ENCODE measurements at regions not wholly inside any gene's neighbourhood (a gene's known extent, or its start where the extent isn't known, plus 50 kb on each side); places are given as distances from the start of the nearest gene placed in this dataset.

DNA sequence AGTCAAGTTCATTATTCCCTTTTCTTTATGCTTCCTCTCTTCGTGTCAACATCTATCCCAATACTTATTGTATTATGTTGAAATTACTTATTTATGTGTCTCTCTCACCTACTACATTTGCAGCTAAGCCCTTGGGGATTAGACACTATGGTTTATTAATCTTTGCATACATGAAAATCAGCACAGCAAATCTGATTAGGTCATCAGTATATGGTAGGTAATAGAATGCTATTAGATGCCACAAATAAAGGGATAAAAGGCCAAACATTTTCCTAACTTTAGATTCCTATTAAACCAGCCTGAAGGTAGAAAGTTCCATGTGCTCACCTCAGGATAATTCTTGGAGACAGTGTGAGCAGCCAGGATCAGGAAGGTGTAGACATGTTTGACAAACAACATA, 490.1 kb upstream of the MPDZ start:
- no peak for TF ChIP-seq POLR2A (IDR thresholded peaks at IDR 0.05)
- TF ChIP-seq, protein P1, sequence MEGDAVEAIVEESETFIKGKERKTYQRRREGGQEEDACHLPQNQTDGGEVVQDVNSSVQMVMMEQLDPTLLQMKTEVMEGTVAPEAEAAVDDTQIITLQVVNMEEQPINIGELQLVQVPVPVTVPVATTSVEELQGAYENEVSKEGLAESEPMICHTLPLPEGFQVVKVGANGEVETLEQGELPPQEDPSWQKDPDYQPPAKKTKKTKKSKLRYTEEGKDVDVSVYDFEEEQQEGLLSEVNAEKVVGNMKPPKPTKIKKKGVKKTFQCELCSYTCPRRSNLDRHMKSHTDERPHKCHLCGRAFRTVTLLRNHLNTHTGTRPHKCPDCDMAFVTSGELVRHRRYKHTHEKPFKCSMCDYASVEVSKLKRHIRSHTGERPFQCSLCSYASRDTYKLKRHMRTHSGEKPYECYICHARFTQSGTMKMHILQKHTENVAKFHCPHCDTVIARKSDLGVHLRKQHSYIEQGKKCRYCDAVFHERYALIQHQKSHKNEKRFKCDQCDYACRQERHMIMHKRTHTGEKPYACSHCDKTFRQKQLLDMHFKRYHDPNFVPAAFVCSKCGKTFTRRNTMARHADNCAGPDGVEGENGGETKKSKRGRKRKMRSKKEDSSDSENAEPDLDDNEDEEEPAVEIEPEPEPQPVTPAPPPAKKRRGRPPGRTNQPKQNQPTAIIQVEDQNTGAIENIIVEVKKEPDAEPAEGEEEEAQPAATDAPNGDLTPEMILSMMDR (IDR thresholded peaks at IDR 0.05), result no peak

Data from thyroid gland (tissue), 4 donors.